SU-DHL-6 (cell line): ENCODE measurements at regions not wholly inside any gene's neighbourhood (a gene's known extent, or its start where the extent isn't known, plus 50 kb on each side); places are given as distances from the start of the nearest gene placed in this dataset.

Experiments used
- EZH2phosphoT487 ChIP-seq: fragments of 200-600 bp; sonication (generic), shearing (Covaris generic); conservative IDR thresholded peaks from 2 replicates; pipeline ENCODE4 v1.6.1; 2018; ENCODE audit warnings: mild to moderate bottlenecking, antibody characterized with exemption, low read length, moderate library complexity, mixed read lengths
- TF ChIP-seq, protein P1 (sequence below): fragments of 200-600 bp; sonication (generic); IDR thresholded peaks from one replicate; pipeline ENCODE4 v1.5.1; 2017; ENCODE audit warnings: antibody characterized with exemption, mild to moderate bottlenecking, low read length, moderate library complexity; ENCODE audit not compliant: insufficient read depth, poor library complexity, severe bottlenecking

DNA sequence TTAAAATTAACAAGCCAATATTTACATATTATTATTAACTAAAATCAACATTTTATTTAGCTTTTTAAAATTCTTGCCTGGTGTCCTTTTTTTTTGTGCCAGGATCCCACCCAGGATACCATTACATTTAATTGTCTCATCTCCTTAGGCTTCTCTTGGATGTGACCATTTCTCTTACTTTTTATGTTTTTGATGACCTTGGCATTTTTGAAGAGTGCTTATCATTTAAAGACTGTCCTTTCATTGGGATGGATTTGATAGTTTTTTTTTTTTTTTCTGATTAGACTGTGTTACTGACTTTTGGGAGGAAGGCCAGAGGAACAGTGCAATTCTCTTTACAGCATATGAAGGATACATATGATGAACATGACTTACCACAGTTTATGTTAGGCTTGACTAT lies 181.4 kb upstream of the SMIM30 start:
- TF ChIP-seq, protein P1, sequence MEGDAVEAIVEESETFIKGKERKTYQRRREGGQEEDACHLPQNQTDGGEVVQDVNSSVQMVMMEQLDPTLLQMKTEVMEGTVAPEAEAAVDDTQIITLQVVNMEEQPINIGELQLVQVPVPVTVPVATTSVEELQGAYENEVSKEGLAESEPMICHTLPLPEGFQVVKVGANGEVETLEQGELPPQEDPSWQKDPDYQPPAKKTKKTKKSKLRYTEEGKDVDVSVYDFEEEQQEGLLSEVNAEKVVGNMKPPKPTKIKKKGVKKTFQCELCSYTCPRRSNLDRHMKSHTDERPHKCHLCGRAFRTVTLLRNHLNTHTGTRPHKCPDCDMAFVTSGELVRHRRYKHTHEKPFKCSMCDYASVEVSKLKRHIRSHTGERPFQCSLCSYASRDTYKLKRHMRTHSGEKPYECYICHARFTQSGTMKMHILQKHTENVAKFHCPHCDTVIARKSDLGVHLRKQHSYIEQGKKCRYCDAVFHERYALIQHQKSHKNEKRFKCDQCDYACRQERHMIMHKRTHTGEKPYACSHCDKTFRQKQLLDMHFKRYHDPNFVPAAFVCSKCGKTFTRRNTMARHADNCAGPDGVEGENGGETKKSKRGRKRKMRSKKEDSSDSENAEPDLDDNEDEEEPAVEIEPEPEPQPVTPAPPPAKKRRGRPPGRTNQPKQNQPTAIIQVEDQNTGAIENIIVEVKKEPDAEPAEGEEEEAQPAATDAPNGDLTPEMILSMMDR: no peak
- no peak for TF ChIP-seq EZH2phosphoT487
